ENCODE measurements at regions not wholly inside any gene's neighbourhood (a gene's known extent, or its start where the extent isn't known, plus 50 kb on each side); places are given as distances from the start of the nearest gene placed in this dataset.
"Not testable (repeated sequence)": the region's sequence is repeated elsewhere in the genome, so short reads cannot be mapped to it uniquely, and the experiment has no call there.

DNA sequence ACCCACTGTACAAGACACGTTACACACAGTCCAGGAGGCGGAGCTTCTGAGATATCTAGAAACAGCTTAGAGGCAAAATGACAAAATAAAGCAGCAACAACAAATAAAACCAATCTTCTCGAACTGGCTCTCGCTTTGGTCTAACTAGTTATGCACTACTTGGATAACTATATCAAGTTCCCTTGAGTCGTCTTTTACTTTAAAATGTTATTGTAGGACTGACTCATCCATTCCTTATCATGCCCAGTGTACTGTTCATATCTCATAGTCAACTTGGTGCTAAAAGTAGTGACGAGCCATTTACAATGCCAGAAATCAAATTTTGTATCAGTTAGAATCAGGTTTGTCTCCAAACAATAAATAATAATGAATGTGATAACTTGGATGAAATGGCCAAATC is 102.5 kb upstream of the SLC35G4 start:
- DNase-seq = no peak

GRCh38 chr18:11505993-11506392 is 103.4 kb upstream of the SLC35G4 start:
- DNase-seq = no peak

DNA sequence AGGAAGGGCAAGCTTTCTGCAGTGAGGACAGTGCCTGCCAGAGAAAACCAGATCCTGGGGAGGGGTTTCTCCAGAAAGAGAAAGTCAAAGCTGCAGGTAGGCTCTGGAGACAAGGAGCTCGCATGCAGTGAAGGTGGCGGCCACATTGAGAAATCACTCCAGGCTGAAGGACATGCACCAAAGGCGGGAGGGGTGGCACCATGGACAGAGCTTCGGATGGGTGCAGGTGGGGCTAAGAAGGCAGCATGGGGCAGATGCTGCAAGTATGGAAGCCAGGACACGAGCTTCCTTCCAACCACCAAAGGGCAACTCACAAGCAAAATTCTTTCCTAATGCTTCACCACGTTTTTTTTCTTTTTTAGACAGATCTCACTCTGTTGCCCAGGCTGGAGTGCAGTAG is 104.4 kb upstream of the SLC35G4 start:
- DNase-seq = no peak

DNA sequence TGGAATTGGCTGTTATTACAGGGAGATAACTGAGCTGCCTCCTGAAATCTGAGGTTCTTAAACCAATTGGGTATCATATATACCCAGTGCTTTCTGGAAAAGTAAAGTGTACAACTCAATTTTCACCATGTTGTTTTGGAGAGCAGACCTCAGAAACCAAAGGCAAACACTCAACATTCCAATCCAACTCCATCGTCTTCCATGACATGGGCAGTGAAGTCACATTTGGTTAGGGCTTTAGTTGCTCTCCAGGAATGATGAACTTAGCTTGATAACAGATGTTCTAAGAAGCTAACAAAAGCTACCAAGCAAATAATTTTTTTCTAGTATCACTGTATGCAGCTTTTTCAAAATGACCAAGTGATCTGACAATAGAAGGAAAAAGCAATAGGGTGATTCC is 107.0 kb upstream of the SLC35G4 start:
- no peak for DNase-seq

- DNase-seq = no peak
These were observed 108.0 kb upstream of the SLC35G4 start for GRCh38 chr18:11501352-11501751.

DNA sequence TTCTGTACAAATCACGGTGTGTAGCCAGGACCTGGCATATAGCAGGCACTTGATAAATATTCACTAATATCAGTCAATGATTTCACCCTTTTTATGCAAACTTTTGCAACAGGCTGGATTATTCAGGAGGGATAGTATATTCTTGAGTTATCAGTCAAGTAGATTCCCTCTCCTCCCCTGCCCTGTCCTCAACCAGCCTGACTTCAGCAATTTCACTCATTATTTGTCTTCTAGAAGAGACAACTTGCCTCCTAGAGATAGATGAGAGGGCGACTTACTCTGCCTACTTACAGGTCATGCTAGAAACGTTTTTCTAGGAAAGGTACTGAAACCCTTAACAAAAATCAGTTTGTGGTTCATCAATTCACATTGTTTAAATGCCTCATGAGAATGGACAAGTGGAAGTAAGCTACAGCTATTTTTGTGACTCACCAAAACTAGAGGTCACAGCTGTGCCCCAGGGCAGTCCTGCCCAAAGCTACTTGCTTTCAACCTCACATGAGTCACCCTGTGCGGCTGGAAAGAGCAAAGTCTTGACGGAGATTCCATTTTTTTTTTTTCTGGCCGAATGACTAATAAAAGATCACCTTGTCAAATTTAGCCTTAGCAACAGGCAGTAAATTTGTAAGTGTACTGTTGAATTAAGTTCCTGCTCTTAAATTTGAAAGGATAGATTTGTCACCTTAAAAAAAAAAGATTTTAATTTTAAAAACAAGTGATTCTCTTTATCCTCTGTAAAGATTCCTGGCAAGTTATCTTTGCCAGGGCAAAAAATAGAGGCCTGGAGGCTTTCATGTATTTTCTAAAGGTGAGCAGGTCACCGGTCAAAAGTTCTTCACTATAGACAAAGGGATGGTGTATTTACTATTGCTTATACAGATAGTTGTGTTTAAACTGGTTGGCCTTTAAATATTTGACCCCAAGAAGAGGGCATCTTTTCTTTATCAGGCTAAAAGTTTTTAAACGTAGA is 109.0 kb upstream of the SLC35G4 start:
- no peak for DNase-seq

- no peak for DNase-seq
These were observed 110.6 kb upstream of the SLC35G4 start for GRCh38 chr18:11498821-11499220.

DNA sequence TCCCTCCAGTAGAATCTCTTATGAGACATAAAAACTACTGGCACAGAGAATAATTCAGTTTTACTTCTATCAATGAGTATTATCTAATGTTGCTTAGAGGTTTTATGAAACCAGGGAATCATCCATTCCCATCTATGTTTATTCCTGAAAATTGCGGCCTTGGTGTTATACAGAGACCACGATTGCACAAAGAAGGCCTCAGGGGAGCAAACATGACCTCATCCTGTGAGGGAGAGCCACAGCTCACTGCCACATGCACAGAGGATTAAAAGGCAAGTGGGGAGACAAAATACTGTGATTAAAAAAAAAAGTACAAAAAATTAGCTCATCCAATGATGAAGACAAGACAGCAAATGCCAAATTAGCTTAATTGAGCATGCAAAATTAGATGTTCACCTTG is 111.8 kb upstream of the SLC35G4 start:
- no peak for DNase-seq

- DNase-seq = no peak
These were observed 112.7 kb upstream of the SLC35G4 start for GRCh38 chr18:11496526-11497172.

DNA sequence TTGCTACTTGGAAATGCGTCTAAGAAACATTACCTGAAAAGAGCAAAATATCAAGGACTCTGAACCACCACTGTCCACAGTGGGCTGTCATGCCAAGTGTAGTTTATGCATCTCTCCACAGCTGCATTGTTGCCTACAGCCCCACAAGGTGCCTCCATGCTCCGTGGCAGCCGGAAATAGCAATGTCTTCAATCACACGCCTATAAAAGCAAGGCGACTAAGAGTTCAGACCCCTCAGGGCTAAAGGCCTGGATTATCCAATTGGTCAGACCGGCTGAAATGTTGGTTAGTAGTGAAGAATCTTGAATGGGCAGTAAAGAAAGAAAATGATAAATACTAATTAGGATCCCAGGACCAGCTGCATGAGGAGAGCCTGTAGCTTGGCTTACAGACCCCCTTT is 114.0 kb upstream of the SLC35G4 start:
- no peak for DNase-seq

DNA sequence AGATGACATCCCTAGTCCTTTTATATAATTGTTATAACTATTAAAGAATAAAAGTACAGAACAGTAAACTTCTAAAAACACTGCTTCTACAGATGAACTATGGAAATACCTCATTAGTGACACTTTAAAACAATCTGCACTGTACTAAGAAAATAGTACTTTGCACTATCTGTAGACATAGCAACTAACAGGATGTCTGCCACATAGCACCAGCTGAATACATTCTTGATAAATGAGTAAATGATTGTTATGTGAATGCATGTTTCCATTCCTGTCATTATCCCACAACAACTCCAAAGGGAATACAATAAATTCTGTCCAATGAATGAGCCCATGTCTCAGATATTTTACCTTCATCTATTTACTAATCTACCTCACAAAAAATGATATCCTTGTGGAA is 115.3 kb upstream of the SLC35G4 start:
- DNase-seq = no peak

DNA sequence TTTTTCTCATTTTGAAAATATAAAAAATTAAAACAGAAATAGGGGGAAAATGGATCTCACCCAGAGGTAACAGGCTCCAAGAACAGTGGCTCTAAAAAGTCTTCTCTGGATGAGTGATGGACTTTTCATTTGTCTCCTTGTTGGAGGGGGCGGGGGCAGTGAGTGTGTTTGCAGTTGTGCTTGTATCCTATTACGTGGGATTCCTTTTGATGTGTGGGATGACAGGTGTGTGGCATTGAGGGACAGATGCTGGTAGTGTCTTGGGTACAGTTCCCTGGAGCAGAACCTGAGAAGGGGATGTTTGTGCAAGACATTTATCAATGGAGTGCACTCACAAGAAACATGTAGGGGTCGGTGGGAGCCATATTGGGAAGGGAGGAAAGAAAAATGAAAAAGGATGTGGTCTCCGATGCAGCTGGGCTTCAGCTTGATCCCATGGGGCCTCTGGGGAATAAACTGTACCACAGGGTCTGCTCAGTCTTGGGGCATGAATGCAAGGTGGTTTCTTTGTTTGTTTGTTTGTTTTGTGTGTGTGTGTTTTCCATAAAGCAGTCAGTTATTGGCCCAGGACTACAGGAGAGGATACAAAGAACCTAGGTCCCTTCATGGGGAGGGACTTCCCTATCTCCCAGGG is 120.0 kb upstream of the SLC35G4 start:
- no peak for DNase-seq

GRCh38 chr18:11488175-11488574 is 121.2 kb upstream of the SLC35G4 start:
- no peak for DNase-seq

DNA sequence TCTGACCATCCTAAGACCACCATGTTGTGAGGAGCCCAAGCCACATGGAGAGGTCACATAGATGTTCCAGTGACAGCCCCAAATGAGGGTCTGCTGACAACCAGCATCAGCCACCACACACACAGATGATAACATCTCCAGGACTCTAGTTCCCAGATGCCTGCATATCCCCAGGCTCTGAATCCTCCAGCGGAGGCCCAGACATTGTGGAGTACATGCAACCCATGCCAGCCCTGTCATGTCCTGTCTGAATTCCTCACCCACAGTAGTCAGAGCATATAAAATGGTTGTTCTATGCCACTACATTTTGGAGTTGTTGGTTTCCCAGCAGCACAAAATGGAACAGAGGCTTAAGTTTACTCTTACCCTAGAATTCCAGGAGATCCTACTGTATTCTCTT is 122.0 kb upstream of the SLC35G4 start:
- DNase-seq = no peak

DNA sequence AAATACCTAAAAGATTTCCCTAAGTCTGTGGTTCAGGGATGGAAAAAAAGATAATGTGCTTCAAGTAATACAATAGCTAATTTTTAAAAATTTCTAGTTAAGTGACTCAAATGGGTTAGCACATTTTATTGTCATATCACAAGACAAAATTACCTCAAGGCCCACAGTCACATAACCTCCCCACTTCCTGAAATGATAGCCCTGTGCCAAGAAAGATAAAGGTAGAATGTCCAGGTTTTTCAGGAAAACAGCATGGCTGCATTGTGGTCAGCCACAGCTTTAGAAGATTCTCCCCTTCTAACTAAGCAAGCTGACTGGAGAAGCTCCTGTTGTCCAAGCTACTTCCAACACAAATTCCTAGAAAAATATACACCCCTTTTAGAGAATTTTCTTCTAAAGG is 127.1 kb upstream of the SLC35G4 start:
- no peak for DNase-seq

GRCh38 chr18:11480692-11481091 is 128.7 kb upstream of the SLC35G4 start:
- no peak for DNase-seq

- not testable (repeated sequence) for DNase-seq
These were observed 130.4 kb upstream of the SLC35G4 start for GRCh38 chr18:11479031-11479430.

DNA sequence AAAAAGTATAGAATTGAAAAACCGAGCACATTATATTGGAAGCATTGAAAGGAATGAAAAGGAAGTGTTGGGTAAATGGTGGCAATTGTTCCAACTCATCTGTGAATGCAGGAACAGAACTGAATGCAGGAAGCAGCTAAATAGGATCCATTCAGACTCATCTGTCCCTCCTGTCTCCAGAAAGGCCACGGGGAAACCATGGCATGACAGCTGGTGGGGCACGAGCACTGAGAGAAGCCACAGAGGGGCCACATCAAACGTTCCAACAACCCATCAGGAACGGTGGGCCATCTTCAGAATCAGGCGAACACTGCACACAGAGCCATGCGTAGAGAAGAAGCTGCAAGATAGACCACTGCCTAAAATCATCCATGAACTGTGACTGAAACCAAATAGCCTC is 138.5 kb upstream of the SLC35G4 start:
- DNase-seq = no peak

- DNase-seq = no peak
These were observed 140.8 kb upstream of the SLC35G4 start for GRCh38 chr18:11468617-11469016.

DNA sequence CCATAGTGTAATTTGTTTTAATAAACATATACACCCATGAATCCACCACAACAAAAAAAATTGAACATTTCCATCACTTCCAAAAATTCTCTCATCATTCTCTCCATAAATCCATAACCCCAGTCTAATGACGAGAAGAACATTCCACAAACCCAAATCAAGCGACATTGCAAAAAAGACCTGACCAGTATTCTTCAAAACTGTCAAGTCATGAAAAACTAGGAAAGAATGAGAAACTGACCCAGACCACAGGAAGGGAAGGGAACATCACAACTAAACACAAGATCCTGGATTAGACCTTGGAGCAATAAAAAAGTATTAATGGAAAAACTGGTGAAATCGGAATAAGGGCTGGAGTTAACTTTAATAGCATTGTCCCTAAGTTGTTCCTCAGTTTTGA is 141.3 kb upstream of the SLC35G4 start:
- no peak for DNase-seq

GRCh38 chr18:11467611-11468010 is 141.8 kb upstream of the SLC35G4 start:
- no peak for DNase-seq

DNA sequence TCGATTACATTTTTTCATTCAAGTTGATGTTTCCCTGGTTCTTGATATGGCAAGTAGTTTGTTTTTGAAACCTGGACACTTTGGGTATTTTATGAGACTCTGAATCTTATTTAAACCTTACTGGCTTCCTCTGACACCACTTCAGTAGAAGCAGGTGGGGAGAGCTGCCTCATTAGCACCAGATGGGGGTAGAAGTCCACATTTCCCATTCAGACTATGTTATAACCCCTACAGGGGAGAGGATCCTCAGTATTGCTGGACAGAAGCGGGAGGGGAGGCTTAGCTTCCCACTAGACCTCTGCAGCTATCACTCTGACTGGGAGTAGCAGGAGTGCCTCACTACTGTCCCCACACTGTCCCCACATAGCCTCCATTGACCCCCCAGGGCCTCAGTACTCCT is 145.3 kb upstream of the SLC35G4 start:
- DNase-seq = no peak

DNA sequence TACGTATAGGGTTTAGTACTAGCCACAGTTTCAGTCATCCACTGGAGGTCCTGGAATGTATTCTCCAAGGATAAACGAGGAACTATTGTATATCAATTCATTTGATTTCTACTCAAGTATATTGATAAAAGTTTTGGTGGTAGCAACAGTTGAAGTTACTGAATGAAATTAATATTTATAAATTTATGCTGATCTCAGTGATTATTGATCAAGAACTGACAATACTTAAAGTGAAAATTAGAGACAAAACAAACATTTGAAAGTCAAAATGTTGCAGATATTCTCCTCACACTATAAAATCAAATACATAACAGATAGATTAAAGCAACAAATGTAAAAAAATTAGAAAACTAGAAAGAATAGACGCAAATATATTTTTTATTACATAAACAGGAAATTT is 150.9 kb upstream of the SLC35G4 start:
- DNase-seq = no peak

DNA sequence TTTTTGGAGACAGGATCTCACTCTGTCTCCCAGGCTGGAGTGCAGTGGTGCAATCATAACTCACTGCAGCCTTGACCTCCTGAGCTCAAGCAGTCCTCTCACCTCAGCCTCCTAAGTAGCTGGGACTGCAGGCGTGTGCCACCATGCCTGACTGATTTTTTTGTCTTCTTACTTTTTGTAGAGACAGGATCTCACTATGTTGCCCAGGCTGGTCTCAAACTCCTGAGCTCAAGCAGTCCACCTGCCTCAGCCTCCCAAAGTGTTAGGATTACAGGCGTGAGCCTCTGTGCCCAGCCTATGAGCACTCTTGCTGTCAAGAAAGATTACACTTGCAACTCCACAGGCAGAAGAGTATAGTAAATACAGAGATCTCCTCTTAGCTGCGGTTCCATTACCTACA is 151.5 kb upstream of the SLC35G4 start:
- DNase-seq = not testable (repeated sequence)
